HG03432 (cell line): ENCODE measurements at regions not wholly inside any gene's neighbourhood (a gene's known extent, or its start where the extent isn't known, plus 50 kb on each side); places are given as distances from the start of the nearest gene placed in this dataset.
"Not testable (repeated sequence)": the region's sequence is repeated elsewhere in the genome, so short reads cannot be mapped to it uniquely, and the experiment has no call there.

Source experiments
- ATAC-seq: cut with Tn5 transposase; IDR thresholded peaks from one replicate; pipeline ENCODE4 v1.9.1; 2021; ENCODE audit warnings: mild to moderate bottlenecking, moderate library complexity; ENCODE audit not compliant: unreplicated experiment

GRCh38 chr1:70745199-70745598 lies 302.4 kb downstream of the PTGER3 start:
- peak; percentile 56 for ATAC-seq

- not testable (repeated sequence) for ATAC-seq
Observed at GRCh38 chr1:70746062-70746461, 301.6 kb downstream of the PTGER3 start.

DNA sequence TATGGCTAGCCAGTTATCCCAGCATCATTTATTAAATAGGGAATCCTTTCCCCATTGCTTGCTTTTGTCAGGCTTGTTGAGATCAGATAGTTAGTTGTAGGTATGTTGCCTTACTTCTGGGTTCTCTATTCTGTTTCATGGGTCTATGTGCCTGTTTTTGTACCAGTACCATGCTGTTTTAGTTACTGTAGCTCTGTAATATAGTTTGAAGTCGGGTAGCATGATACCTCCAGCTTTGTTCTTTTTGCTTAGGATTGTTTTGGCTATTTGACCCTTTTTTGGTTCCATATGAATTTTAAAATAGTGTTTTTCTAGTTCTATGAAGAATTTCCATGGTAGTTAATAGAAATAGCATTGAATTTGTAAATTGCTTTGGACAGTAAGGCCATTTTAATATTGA lies 300.5 kb downstream of the PTGER3 start:
- not testable (repeated sequence) for ATAC-seq

DNA sequence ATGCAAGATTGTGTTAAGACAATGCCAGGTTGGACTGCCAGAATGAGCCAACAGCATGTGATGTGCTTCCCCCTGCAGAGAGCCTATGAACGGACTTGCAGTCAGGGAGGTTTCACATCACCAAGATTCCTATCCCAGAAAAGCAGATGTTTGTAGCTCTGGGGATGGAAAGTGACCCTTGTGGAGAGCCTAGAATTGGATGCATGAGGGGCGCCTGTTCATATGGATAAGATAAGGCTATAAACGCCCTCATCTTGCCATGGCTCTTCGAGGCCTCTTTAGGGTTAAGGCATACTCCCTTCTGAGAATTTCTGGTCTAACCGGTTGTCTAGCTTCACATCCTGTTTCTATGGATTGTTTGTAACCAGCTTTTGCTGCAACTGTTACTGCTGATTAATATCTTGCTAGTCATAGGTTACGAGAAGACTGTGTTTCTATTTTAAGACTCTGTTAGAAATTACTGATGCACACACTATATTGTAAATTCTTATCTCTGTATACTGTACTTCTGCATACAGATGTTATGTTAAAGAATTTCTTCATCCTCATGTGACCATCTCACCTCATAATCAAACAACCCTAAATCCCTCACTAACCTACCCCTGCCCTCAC lies 295.8 kb downstream of the PTGER3 start:
- not testable (repeated sequence) for ATAC-seq

- no peak for ATAC-seq
Observed at GRCh38 chr1:70754701-70755100, 292.9 kb downstream of the PTGER3 start.

DNA sequence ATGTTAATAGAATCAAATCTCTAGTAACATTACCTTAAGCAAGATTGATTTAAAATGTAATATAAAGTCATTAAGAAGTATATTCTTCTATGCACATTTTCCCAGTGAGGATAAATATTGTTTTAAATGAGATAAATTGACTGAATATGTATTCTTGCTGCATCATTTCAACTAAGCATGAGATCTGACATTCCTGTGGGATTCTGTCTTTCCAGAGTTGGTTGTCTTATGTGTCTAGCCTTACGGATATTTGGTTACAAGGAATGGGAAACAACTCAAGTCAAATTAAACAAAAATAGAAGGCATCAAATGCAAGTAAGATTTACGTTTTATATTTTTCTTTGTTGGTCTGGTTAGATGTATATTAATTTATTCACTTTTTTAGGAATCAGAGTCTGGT lies 287.5 kb downstream of the PTGER3 start:
- ATAC-seq, result no peak

GRCh38 chr1:70762386-70762785 lies 285.2 kb downstream of the PTGER3 start:
- ATAC-seq, result no peak

DNA sequence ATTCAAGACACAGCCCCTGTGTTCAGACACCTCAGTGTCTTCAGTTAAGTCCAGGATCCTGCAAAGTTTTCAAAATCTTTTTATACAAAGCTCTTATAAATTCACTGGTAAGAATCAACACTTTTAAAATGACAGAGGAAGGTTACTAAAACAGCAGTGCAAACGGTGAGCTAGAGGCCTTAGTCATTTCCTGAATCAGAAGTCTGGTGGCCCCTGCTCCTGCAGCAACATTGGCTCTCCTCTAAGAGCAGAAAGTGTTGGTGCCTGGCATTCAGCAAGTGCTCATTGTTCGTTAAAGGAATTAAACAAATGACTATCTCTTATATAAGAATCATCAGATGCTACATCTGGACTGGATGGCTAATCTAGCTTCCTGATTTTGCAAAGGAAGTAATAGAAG lies 282.9 kb downstream of the PTGER3 start:
- no peak for ATAC-seq

DNA sequence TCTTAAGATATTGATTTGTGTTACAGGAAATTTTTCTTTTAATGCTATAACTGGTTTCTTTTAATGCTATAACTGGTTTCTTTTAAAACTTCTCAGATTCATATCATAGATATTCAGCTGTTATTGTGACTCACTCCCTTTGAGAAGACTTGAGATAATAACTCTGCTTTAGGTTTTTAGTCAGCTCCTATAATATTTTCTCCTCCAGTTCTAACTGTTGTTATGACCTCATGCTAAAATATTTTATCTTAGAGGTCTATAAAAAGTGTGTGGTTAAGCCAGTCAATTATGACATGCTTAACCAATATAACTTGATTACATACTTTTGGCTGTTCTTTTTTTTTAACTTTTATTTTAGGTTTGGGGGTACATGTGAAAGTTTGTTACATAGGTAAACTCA lies 280.2 kb downstream of the PTGER3 start:
- no peak for ATAC-seq

GRCh38 chr1:70768216-70768615 lies 279.4 kb downstream of the PTGER3 start:
- no peak for ATAC-seq

DNA sequence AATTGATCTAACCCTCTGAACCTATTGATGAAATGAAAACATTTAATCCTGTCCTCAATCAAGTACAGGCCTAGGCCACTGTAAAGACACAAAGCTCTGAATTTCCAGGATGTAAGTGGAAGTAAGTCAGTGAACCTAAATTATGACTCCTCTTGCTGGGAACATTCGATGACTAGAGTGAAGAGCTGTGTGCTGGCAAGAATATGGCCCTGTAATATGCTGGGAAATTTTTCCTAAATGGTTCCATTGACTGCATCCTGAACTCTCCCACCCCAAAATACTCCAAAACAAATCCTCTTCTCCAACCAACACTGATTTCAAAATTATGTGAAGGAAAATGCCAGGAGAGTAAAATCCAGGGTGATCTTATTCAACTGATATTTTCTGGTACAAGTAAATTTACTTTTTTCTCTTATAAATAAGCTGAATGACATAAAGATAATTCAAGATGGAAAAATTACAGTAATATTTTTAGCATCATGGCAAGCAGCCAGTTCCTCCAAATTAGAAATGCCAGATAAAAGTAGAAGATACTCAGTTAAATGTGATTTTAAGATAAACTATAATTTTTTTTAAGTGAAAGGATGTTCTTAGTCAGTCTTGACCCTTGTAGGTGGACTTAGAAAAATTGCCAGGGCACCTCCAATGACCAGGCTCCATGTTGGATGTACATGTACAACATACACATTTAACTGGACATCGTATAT lies 269.4 kb downstream of the PTGER3 start:
- ATAC-seq, result no peak

DNA sequence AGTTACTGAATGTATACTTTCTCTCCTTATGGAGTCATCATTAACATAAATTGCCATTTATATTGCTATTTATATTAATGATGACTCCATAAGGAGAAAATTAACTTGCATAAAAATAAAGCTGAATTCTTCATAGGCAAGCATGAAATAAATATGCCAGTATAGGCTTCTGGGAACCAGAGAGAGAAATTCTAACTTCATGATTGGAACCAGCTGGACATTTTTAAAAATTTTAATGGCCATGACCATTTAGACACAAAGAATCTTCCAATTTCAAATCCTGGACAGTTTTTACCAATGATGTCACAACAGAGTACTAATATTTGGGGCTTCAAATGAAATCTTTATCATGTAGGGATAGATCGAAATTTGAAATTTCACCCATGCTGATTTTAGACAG lies 268.7 kb downstream of the PTGER3 start:
- no peak for ATAC-seq

DNA sequence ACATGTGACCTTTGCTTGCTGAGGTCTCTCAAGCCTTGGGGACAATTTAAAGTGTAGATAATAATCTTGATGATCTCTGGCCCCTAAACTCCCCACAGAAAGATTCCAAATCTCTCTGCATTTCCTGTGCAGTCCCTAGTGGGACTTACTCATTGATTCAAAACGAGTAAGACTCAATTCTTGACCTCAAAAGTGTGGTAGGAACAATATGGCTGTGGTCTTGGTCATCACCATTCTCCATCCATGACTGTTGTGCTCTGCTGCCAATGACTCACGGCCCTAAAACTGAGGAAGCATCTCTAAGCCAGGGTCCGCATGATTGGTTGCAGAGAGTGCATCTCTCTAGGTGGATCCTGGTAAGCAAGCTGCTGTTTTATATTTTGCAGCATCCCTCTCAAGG lies 268.0 kb downstream of the PTGER3 start:
- no peak for ATAC-seq

GRCh38 chr1:70785287-70785686 lies 262.3 kb downstream of the PTGER3 start:
- no peak for ATAC-seq

DNA sequence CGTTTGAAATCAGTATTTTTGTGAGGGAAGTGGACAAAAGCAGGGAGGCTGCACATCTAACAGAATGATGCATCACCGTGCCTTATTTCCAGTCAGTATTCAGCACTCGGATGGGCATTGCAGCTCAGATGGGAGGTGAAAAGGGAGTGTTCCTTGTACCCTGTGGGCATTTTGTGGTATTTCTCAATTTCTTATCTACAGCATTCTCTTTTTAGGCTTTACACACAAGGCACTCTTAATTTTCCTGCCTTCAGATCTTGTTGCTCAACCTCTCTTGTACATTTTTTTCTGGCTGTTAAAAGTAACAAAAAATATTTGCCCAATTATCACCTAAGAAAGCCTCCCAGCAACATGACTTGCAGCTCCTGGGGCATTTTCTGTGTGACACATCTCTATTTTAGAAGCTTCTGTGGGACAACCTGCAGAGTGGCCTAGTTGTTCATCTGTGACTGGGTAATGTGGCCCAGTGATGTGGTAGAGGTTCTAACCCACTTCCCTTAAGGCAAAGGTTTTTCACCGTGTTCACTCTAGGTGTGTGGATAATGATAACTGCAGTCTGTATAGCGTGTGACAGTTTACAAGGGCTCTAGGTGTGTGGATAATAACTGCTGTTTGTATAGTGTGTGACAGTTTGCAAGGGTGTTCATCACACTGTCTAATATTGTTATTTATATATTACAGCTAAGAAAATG lies 257.2 kb downstream of the PTGER3 start:
- no peak for ATAC-seq

DNA sequence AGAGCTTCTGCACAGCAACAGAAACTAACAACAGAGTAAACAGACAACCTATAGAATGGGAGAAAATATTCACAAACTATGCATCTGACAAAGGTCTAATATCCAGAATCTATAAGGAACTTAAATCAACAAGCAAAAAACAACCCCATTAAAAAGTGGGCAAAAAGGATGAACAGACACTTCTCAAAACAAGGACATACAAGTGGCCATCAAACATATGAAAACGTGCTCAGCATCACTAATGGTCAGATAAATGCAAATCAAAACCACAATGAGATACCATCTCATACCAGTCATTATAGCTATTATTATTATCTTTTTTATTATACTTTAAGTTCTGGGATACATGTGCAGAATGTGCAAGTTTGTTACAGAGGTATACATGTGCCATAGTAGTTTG lies 252.6 kb downstream of the PTGER3 start:
- not testable (repeated sequence) for ATAC-seq

- ATAC-seq, result not testable (repeated sequence)
Observed at GRCh38 chr1:70796298-70796697, 251.3 kb downstream of the PTGER3 start.

DNA sequence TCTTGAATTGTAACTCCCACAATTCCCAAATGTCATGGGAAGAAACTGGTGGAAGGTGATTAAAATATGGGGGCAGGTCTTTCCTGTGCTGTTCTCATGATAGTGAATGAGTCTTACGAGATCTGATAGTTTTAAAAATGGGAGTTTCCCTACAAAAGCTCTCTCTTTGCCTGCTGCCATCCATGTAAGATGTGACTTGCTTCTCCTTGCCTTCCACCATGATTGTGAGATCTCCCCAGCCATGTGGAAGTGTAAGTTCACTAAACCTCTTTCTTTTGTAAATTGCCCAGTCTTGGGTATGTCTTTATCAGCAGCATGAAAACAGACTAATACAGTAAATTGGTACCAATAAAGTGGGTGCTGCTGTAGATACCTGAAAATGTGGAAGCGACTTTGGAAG lies 245.0 kb downstream of the PTGER3 start:
- ATAC-seq, result not testable (repeated sequence)

DNA sequence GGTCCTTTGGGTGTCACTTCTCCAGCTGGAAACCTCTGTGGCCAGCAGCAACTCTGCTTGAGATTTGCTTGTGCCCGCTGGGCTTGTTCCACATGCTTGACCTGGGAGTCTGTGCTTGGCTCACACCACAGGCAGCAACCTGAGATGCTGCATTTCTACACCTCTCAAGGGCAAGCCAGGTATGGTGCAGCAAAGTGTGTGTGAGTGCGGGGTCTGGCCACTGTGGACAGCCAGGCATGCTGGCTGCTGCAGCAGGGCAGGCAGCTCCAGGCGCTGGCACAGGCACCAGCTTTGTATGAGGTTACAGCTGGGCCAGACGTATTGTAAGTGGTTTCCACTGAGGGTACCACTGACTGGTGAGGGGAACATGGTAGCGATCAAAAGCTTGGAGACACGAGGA lies 242.0 kb downstream of the PTGER3 start:
- ATAC-seq, result no peak

DNA sequence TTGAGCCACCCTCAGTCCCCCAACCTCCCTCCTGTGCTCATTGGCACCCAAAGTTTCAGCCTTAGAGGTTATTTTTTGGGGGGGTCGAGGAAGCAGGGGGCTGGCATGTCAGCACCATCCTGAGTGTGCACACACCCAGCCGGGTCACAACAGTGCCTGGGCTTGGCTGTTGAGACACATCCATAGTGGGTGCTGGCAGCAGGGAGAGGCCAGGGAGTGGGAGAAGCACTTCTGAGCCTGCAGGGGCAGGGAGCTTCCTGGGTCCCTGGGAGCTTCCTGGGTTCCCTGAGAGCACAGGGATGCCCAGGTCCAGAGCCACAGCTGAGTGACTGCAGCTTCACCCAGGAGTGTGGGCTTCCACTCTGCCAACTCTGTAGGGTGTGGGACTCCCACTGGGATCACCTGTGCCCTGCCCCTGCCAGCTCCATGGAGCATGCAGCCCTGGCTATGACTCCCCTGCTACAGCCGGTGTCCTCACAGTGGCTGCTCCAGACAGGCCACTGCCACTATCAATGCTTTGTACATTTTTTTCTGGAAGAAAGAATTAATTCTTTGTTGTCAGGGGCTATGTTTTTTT lies 240.4 kb downstream of the PTGER3 start:
- ATAC-seq, result no peak

DNA sequence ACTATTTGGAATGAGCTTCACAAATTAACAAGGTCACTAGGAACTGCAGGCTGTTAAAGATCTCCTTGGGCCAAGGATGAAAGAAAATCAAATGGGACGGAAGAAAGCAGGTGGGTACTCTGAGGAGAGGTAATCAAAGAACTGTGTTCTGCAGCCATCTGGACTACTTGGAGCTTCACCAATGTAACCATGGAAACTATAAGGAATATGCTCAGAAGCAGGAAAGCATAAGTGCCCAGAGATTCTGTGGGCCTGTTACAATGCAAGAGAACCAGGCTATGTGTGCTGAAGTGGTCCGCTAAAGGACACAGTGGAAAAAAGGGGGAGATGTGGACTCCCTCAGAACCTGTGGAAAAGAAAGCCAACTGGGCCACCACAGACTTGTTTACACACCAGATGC lies 238.5 kb downstream of the PTGER3 start:
- ATAC-seq, result no peak

DNA sequence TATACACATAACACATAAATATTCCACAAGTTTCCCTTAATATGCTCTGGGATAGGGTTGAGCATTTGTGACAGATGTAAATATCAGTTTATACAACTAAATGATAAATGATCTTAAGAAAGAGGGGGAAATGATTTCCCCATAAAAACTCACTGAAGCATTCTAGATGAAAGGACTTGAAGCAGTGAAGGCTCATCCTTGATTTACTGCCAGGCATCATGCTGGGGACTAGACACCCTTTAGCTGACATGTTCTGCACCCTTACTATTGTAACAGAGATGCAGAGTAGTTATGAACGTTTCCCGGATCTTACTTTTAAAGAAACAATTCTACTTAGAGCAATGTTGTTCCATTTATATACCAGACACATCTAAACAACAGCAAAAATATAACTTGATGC lies 235.8 kb downstream of the PTGER3 start:
- ATAC-seq, result no peak
